OCI-LY3 (cell line): ENCODE measurements at regions not wholly inside any gene's neighbourhood (a gene's known extent, or its start where the extent isn't known, plus 50 kb on each side); places are given as distances from the start of the nearest gene placed in this dataset.

Experiments
- H2AFZ ChIP-seq: fragments of 200-600, 300-600 bp; shearing (Covaris generic); 2 replicates; pipeline ENCODE4 v1.6.0; 2014; ENCODE audit warnings: antibody characterized with exemption, low read depth, low read length
- H3K27ac ChIP-seq: fragments of 200-600, 300-600 bp; sonication (generic); 2 replicates; pipeline ENCODE4 v1.5.1; 2014; ENCODE audit warnings: mild to moderate bottlenecking, low read length, moderate library complexity, mixed read lengths
- H3K27me3 ChIP-seq: fragments of 200-600, 300-600 bp; sonication (generic); 2 replicates; pipeline ENCODE4 v1.6.1; 2014; ENCODE audit warnings: low read depth, low read length, mixed read lengths
- H3K36me3 ChIP-seq: fragments of 200-600, 300-600 bp; sonication (generic); replicated peaks from 2 replicates; pipeline ENCODE3; 2014; ENCODE audit warnings: low read depth, low read length, mixed read lengths
- H3K4me1 ChIP-seq: fragments of 300-600, 200-600 bp; sonication (generic); 2 replicates; pipeline ENCODE4 v1.6.1; 2014; ENCODE audit warnings: low read length, mixed read lengths
- H3K4me2 ChIP-seq: fragments of 200-600, 300-600 bp; sonication (generic); 2 replicates; pipeline ENCODE4 v1.6.1; 2014; ENCODE audit warnings: low read length, mixed read lengths
- H3K4me3 ChIP-seq: fragments of 300-600, 200-600 bp; sonication (generic); 2 replicates; pipeline ENCODE4 v1.5.1; 2014; ENCODE audit warnings: antibody characterized with exemption, mild to moderate bottlenecking, low read length, moderate library complexity
- H3K79me2 ChIP-seq: fragments of 300-600, 200-600 bp; shearing (Covaris generic); 2 replicates; pipeline ENCODE4 v1.6.1; 2014; ENCODE audit warnings: mild to moderate bottlenecking, low read length, mixed read lengths
- H3K9ac ChIP-seq: fragments of 300-600, 200-600 bp; shearing (Covaris generic); 2 replicates; pipeline ENCODE4 v1.6.0; 2014; ENCODE audit warnings: mild to moderate bottlenecking, low read length, moderate library complexity
- H3K9me3 ChIP-seq: fragments of 200-600, 300-600 bp; shearing (Covaris generic); 2 replicates; pipeline ENCODE4 v1.6.1; 2014; ENCODE audit warnings: low read length, mixed read lengths; ENCODE audit not compliant: insufficient read depth
- H4K20me1 ChIP-seq: fragments of 200-600, 300-600 bp; sonication (generic); 2 replicates; pipeline ENCODE4 v1.6.1; 2016; ENCODE audit warnings: low read length, mixed read lengths; ENCODE audit not compliant: insufficient read depth
- CTCF ChIP-seq: fragments of 200-600, 300-600 bp; sonication (generic); IDR thresholded peaks from 2 replicates; pipeline ENCODE4 v1.5.1; 2014; ENCODE audit warnings: antibody characterized with exemption, low read length, low read depth
- EZH2phosphoT487 ChIP-seq: fragments of 200-600 bp; shearing (Covaris generic); IDR thresholded peaks from 2 replicates; pipeline ENCODE4 v1.6.1; 2018; ENCODE audit warnings: antibody characterized with exemption, mixed run types, low read depth

GRCh38 chr2:239737144-239737463 lies 288.0 kb downstream of the NDUFA10 start:
- Histone ChIP-seq H3K27me3 (no peaks in the 10 kb centered on the region), H3K79me2 (no peaks in the 10 kb centered on the region), H3K27ac (no peak overlapping the region), H3K4me3 (no peak overlapping the region), H3K36me3 (no peaks in the 10 kb centered on the region), H4K20me1 (no peaks in the 10 kb centered on the region), H3K9ac (no peak overlapping the region), H3K4me2 (no peak overlapping the region), H2AFZ (no peak overlapping the region), H3K9me3 (no peaks in the 10 kb centered on the region), H3K4me1 (no peaks in the 10 kb centered on the region)
- TF ChIP-seq EZH2phosphoT487: no peak
- TF ChIP-seq CTCF: no peak

GRCh38 chr2:239736358-239737143 lies 288.6 kb downstream of the NDUFA10 start:
- Histone ChIP-seq H3K4me1 (no peaks in the 10 kb centered on the region), H3K27ac (no peak overlapping the region), H3K9ac (no peak overlapping the region), H3K79me2 (no peaks in the 10 kb centered on the region), H3K9me3 (no peaks in the 10 kb centered on the region), H3K4me2 (no peak overlapping the region), H2AFZ (no peak overlapping the region), H3K36me3 (no peaks in the 10 kb centered on the region), H3K4me3 (no peak overlapping the region), H4K20me1 (no peaks in the 10 kb centered on the region), H3K27me3 (no peaks in the 10 kb centered on the region)
- TF ChIP-seq EZH2phosphoT487 (no peak), CTCF (no peak)

GRCh38 chr2:239735829-239736357 lies 289.2 kb downstream of the NDUFA10 start:
- H3K4me1 ChIP-seq: no peaks in the 10 kb centered on the region
- no peaks in the 10 kb centered on the region for H3K9me3 ChIP-seq
- H3K79me2 ChIP-seq: no peaks in the 10 kb centered on the region
- TF ChIP-seq EZH2phosphoT487: no peak
- no peaks in the 10 kb centered on the region for H4K20me1 ChIP-seq
- H3K4me2 ChIP-seq: no peak overlapping the region
- H3K4me3 ChIP-seq: no peak overlapping the region
- no peak overlapping the region for H3K9ac ChIP-seq
- H3K36me3 ChIP-seq: no peaks in the 10 kb centered on the region
- no peak overlapping the region for H3K27ac ChIP-seq
- no peak overlapping the region for H2AFZ ChIP-seq
- no peaks in the 10 kb centered on the region for H3K27me3 ChIP-seq

- Histone ChIP-seq H3K4me2 (no peak overlapping the region), H3K36me3 (no peaks in the 10 kb centered on the region), H3K79me2 (no peaks in the 10 kb centered on the region), H3K27ac (no peak overlapping the region), H3K4me1 (no peaks in the 10 kb centered on the region), H2AFZ (no peak overlapping the region), H3K27me3 (no peaks in the 10 kb centered on the region), H3K9ac (no peak overlapping the region), H4K20me1 (no peaks in the 10 kb centered on the region), H3K4me3 (no peak overlapping the region), H3K9me3 (no peaks in the 10 kb centered on the region)
- no peak for TF ChIP-seq CTCF
- TF ChIP-seq EZH2phosphoT487: no peak
These were observed 289.9 kb downstream of the NDUFA10 start for GRCh38 chr2:239735131-239735828.
